HepG2 (cell line): ENCODE measurements at regions not wholly inside any gene's neighbourhood (a gene's known extent, or its start where the extent isn't known, plus 50 kb on each side); places are given as distances from the start of the nearest gene placed in this dataset.
"Not testable (repeated sequence)": the region's sequence is repeated elsewhere in the genome, so short reads cannot be mapped to it uniquely, and the experiment has no call there.

ENCODE experiments used
- CHD2 ChIP-seq: IDR thresholded peaks from 2 replicates; pipeline ENCODE4 v1.6.1; 2011; ENCODE audit warnings: low read depth, low read length, improper control_type of control experiment
- CHD4 ChIP-seq: fragments of 200-600 bp; sonication (generic); IDR thresholded peaks from 2 replicates; pipeline ENCODE4 v1.7.0; 2017; ENCODE audit warnings: mild to moderate bottlenecking, low read length, borderline replicate concordance
- CTCF ChIP-seq: sonication (generic); formaldehyde crosslinking; IDR thresholded peaks from 2 replicates; pipeline ENCODE4 v1.5.0; 2020; ENCODE audit warnings: mild to moderate bottlenecking, missing genetic modification reagents, moderate library complexity
- GABPA ChIP-seq, 2 experiments: IDR thresholded peaks; 2 replicates each; pipeline ENCODE4 v1.6.1; 2011 to 2016; ENCODE audit warnings: low read depth in 2 of 2, low read length in 1 of 2, missing biosample characterization in 1 of 2, missing genetic modification characterization in 1 of 2
- GATA4 ChIP-seq: sonication (generic); IDR thresholded peaks from 2 replicates; pipeline ENCODE4 v1.6.1; 2016; ENCODE audit warnings: antibody characterized with exemption, low read depth, borderline replicate concordance
- HDAC2 ChIP-seq: sonication (generic); formaldehyde crosslinking; IDR thresholded peaks from 2 replicates; pipeline ENCODE4 v1.4.0; 2020; ENCODE audit warnings: missing genetic modification reagents
- POLR2AphosphoS5 ChIP-seq: IDR thresholded peaks from 2 replicates; pipeline ENCODE4 v1.6.1; 2012; ENCODE audit warnings: low read depth, low read length
- ZC3H13 ChIP-seq: sonication (generic); formaldehyde crosslinking; IDR thresholded peaks from 2 replicates; pipeline ENCODE4 v1.8.1; 2023; ENCODE audit warnings: mild to moderate bottlenecking, missing genetic modification reagents, moderate library complexity
- ZNF629 ChIP-seq: sonication (generic); formaldehyde crosslinking; conservative IDR thresholded peaks from 2 replicates; pipeline ENCODE4 v1.5.0; 2020; ENCODE audit warnings: missing genetic modification reagents

- TF ChIP-seq GABPA (IDR thresholded peaks at IDR 0.05; ENCODE audit: low read depth, low read length); GABPA (CRISPR knock-in tag; IDR thresholded peaks at IDR 0.05; ENCODE audit: low read depth); CTCF (CRISPR knock-in tag); ZNF629 (CRISPR knock-in tag); GATA4; POLR2AphosphoS5; ZC3H13; CHD4; CHD2; HDAC2: not testable (repeated sequence)
Measured at GRCh38 chr12:92391726-92392125, 246.1 kb upstream of the BTG1 start.
